Right lobe of liver (tissue), 6 donors: ENCODE measurements at regions not wholly inside any gene's neighbourhood (a gene's known extent, or its start where the extent isn't known, plus 50 kb on each side); places are given as distances from the start of the nearest gene placed in this dataset.

Experiments used
- ATAC-seq, 4 donors: fragments of 200-7000 bp; cut with Tn5 transposase; one replicate each; pipeline ENCODE4 v1.9.1; 2020; ENCODE audit warnings: mild to moderate bottlenecking in 4 of 4, moderate library complexity in 4 of 4
- DNase-seq, 3 donors: peaks; one replicate each; pipeline ENCODE4 v3.0.0-alpha.2; 2020
- H3K27ac ChIP-seq, 3 donors: fragments of 200-600 bp; one replicate each; pipeline ENCODE4 v1.8.0; 2022
- H3K27me3 ChIP-seq, 2 donors: fragments of 200-600 bp; one replicate each; pipeline ENCODE4 v1.8.0; 2022
- H3K36me3 ChIP-seq, 4 donors: fragments of 200-600 bp; sonication (generic) in 1 of 4; one replicate each; pipeline versions ENCODE4 v1.5.1 to v1.8.0; 2017 to 2022; ENCODE audit warnings: control low read depth in 1 of 4
- H3K4me1 ChIP-seq, 4 donors: fragments of 200-600 bp; sonication (generic) in 1 of 4; one replicate each; pipeline versions ENCODE4 v1.5.1 to v1.8.0; 2017 to 2022; ENCODE audit warnings: control low read depth in 1 of 4
- H3K4me3 ChIP-seq, 3 donors: fragments of 200-600 bp; one replicate each; pipeline ENCODE4 v1.8.0; 2022
- H3K9me3 ChIP-seq, 4 donors: fragments of 200-600 bp; sonication (generic) in 1 of 4; one replicate each; pipeline versions ENCODE4 v1.5.1 to v1.8.0; 2017 to 2022; ENCODE audit warnings: control low read depth in 1 of 4
- CTCF ChIP-seq, 4 donors: fragments of 200-600 bp in 3 of 4; fragments of 450-650 bp in 1 of 4; IDR thresholded peaks; one replicate each; pipeline versions ENCODE4 v1.5.1 to v1.8.0; 2016 to 2022; ENCODE audit warnings: antibody characterized with exemption in 4 of 4, mild to moderate bottlenecking in 2 of 4
- POLR2A ChIP-seq: fragments of 450-650 bp; IDR thresholded peaks from one replicate; pipeline ENCODE4 v1.6.1; 2017; ENCODE audit warnings: antibody characterized with exemption, mild to moderate bottlenecking
- WGBS: methylation state at CpG from one replicate; pipeline ENCODE4 v1.1.6; 2018; ENCODE audit warnings: low coverage, low lambda C conversion rate; ENCODE audit not compliant: insufficient coverage; ENCODE audit errors: missing lambda C conversion rate; 5-methylcytosine and 5-hydroxymethylcytosine counted together
- intact Hi-C, 2 donors: fragments of 100-400 bp; cut with DNase I; formaldehyde crosslinking; loops; one replicate each; pipeline versions ENCODE4 v1.11.2 to v1.14.1; 2022
- donor health status: DM: no; HTN: yes; CAD: no.
- donor health status: DM: no; HTN: no; CAD: no.
- donor health status: DM: no; HTN: no; CAD: no.
- donor health status: DM: no; HTN: yes; CAD: no.
- donor health status: DM: no; HTN: yes; CAD: no.

- DNase-seq: no peak
- 61% methylated on average over 5 of the region's 6 CpGs for WGBS
- no peak for TF ChIP-seq POLR2A
- no peak for TF ChIP-seq CTCF (IDR thresholded peaks at IDR 0.05)
- ATAC-seq: no peak
- no peak overlapping the region for H3K27ac ChIP-seq
- no peaks in the 10 kb centered on the region for H3K27me3 ChIP-seq
- H3K36me3 ChIP-seq: no peaks in the 10 kb centered on the region
- intact Hi-C loops: no loop called here
- no peaks in the 10 kb centered on the region for H3K4me1 ChIP-seq
- H3K4me3 ChIP-seq: no peak overlapping the region
- H3K9me3 ChIP-seq: no peaks in the 10 kb centered on the region
These were observed 269.1 kb downstream of the TMX3 start for GRCh38 chr18:68445668-68446426.

- Histone ChIP-seq H3K4me3 (no peak overlapping the region), H3K9me3 (no peaks in the 10 kb centered on the region), H3K4me1 (no peaks in the 10 kb centered on the region), H3K36me3 (no peaks in the 10 kb centered on the region), H3K27me3 (no peaks in the 10 kb centered on the region), H3K27ac (no peak overlapping the region)
- TF ChIP-seq CTCF (IDR thresholded peaks at IDR 0.05) (no peak), POLR2A (no peak)
- intact Hi-C loops: no loop called here
- ATAC-seq (no peak), DNase-seq (no peak)
- WGBS: 55% methylated on average over 4 of the region's 4 CpGs
These were observed 269.8 kb downstream of the TMX3 start for GRCh38 chr18:68445136-68445535.

GRCh38 chr18:68441241-68441640 lies 273.7 kb downstream of the TMX3 start:
- intact Hi-C loops: no loop called here
- Histone ChIP-seq H3K9me3 (no peaks in the 10 kb centered on the region), H3K4me3 (no peak overlapping the region), H3K4me1 (no peaks in the 10 kb centered on the region), H3K36me3 (no peaks in the 10 kb centered on the region), H3K27ac (no peak overlapping the region), H3K27me3 (no peaks in the 10 kb centered on the region)
- no peak for TF ChIP-seq CTCF (IDR thresholded peaks at IDR 0.05)
- TF ChIP-seq POLR2A: no peak
- DNase-seq: no peak
- 31% methylated on average over 3 of the region's 3 CpGs for WGBS
- ATAC-seq: no peak

- DNase-seq: no peak
- no peak for ATAC-seq
- Histone ChIP-seq H3K4me3 (no peak overlapping the region), H3K27me3 (no peaks in the 10 kb centered on the region), H3K9me3 (no peaks in the 10 kb centered on the region), H3K4me1 (no peaks in the 10 kb centered on the region), H3K27ac (no peak overlapping the region), H3K36me3 (no peaks in the 10 kb centered on the region)
- 43% methylated on average over 6 of the region's 6 CpGs for WGBS
- intact Hi-C loops: no loop called here
- TF ChIP-seq CTCF (IDR thresholded peaks at IDR 0.05) (no peak), POLR2A (no peak)
These were observed 274.5 kb downstream of the TMX3 start for GRCh38 chr18:68440433-68440832.
